ENCODE measurements at regions not wholly inside any gene's neighbourhood (a gene's known extent, or its start where the extent isn't known, plus 50 kb on each side); places are given as distances from the start of the nearest gene placed in this dataset.

DNA sequence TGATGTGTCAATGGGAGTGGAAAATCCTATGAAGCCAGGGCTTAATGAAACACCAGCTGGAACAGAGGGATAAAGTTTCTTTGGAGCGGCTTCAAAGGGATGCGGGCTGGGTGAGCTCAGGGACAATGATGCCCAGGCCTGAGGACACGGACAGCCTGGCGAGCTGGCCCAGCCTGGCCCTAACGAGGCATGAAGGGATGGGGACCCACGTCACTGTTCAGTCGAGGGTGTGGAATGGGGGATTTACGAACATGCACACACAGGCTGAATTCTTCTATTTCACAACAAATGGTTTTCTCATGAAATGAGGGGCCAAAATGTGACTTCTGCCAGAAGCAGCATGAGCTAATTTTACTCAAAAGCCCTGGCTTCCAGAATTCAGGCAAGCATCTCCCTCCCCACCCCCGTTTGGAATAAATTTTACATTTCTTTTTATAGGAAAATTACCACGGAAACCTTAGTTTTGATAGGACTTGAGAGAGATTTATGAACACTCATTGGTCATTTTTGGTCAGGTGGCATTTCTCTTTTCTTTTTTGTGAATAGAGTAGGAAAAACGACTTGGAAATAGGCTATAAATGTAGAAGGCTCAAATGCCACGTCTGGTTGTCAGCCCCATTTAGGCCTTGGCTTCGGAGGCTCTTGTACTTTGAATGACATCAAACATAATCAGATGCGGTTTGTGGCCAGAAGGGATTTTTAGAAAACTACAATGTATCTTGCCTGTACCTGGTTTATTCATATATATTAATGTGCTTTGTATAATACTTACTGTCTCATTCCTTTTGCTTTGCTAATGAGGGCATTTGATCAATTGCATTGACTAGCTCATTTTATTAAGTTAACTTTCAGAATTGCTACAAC is 893.8 kb upstream of the CELF4 start:
- TF ChIP-seq CTCF (IDR thresholded peaks at IDR 0.05), result no peak
- TF ChIP-seq POLR2A (IDR thresholded peaks at IDR 0.05), result no peak

Measured in Peyer's patch (tissue), 4 donors.